ENCODE measurements at regions not wholly inside any gene's neighbourhood (a gene's known extent, or its start where the extent isn't known, plus 50 kb on each side); places are given as distances from the start of the nearest gene placed in this dataset.
A peak's percentile ranks its signal among the peaks of the same experiment; 100 is the strongest.

- DNase-seq (ENCODE audit: extremely low spot score, insufficient read length, low read depth) = no peak
- peak; percentile 87 for FAIRE-seq
Observed at GRCh38 chr17:77405867-77406732, 265.3 kb downstream of the SEC14L1 start.

- FAIRE-seq (no peak), DNase-seq (ENCODE audit: extremely low spot score, insufficient read length, low read depth) (no peak)
Observed at GRCh38 chr17:77407321-77408277, 266.8 kb downstream of the SEC14L1 start.

- DNase-seq (ENCODE audit: extremely low spot score, insufficient read length, low read depth) (no peak), FAIRE-seq (no peak)
Observed at GRCh38 chr17:77408284-77408683, 267.5 kb downstream of the SEC14L1 start.

- no peak for DNase-seq (ENCODE audit: extremely low spot score, insufficient read length, low read depth)
- no peak for FAIRE-seq
Observed at GRCh38 chr17:77409282-77410161, 268.8 kb downstream of the SEC14L1 start.

GRCh38 chr17:77410470-77410869 is 269.7 kb downstream of the SEC14L1 start:
- DNase-seq (ENCODE audit: extremely low spot score, insufficient read length, low read depth) (no peak), FAIRE-seq (no peak)

GRCh38 chr17:77414811-77415400 is 274.1 kb downstream of the SEC14L1 start:
- DNase-seq (ENCODE audit: extremely low spot score, insufficient read length, low read depth) (no peak), FAIRE-seq (no peak)

GRCh38 chr17:77416105-77416713 is 275.4 kb downstream of the SEC14L1 start:
- DNase-seq (ENCODE audit: extremely low spot score, insufficient read length, low read depth) = no peak
- no peak for FAIRE-seq

- DNase-seq (ENCODE audit: extremely low spot score, insufficient read length, low read depth) = no peak
- no peak for FAIRE-seq
Observed at GRCh38 chr17:77417575-77417974, 276.8 kb downstream of the SEC14L1 start.

- FAIRE-seq = no peak
- no peak for DNase-seq (ENCODE audit: extremely low spot score, insufficient read length, low read depth)
Observed at GRCh38 chr17:77418609-77419008, 277.8 kb downstream of the SEC14L1 start.

- DNase-seq (ENCODE audit: extremely low spot score, insufficient read length, low read depth) = no peak
- FAIRE-seq = no peak
Observed at GRCh38 chr17:77419095-77419494, 278.3 kb downstream of the SEC14L1 start.

GRCh38 chr17:77419547-77420094 is 278.9 kb downstream of the SEC14L1 start:
- FAIRE-seq (no peak), DNase-seq (ENCODE audit: extremely low spot score, insufficient read length, low read depth) (no peak)

GRCh38 chr17:77420095-77420803 is 279.5 kb downstream of the SEC14L1 start:
- FAIRE-seq (no peak), DNase-seq (ENCODE audit: extremely low spot score, insufficient read length, low read depth) (no peak)

GRCh38 chr17:77420804-77421629 is 280.2 kb downstream of the SEC14L1 start:
- peak; percentile 82 for FAIRE-seq
- DNase-seq (ENCODE audit: extremely low spot score, insufficient read length, low read depth) = no peak

GRCh38 chr17:77421630-77421972 is 280.8 kb downstream of the SEC14L1 start:
- FAIRE-seq = peak; percentile 35
- no peak for DNase-seq (ENCODE audit: extremely low spot score, insufficient read length, low read depth)

GRCh38 chr17:77422104-77422747 is 281.5 kb downstream of the SEC14L1 start:
- FAIRE-seq (no peak), DNase-seq (ENCODE audit: extremely low spot score, insufficient read length, low read depth) (no peak)

GRCh38 chr17:77422748-77423113 is 282.0 kb downstream of the SEC14L1 start:
- FAIRE-seq (no peak), DNase-seq (ENCODE audit: extremely low spot score, insufficient read length, low read depth) (no peak)
